K562 (cell line): ENCODE measurements at regions not wholly inside any gene's neighbourhood (a gene's known extent, or its start where the extent isn't known, plus 50 kb on each side); places are given as distances from the start of the nearest gene placed in this dataset.
A peak's percentile ranks its signal among the peaks of the same experiment; 100 is the strongest.

Source experiments
- ATAC-seq: fragments of 200-7000 bp; cut with Tn5 transposase; 3 replicates; pipeline ENCODE4 v1.9.1; 2020; ENCODE audit warnings: moderate library complexity
- BruUV-seq: library from RNA; stranded (reverse); fragments of 400-500 nt; replicated peaks from 2 replicates; lab custom pipeline; 2021; lab: Mats Ljungman, UMichigan
- CTCF ChIA-PET: fragments of 300-600 bp; formaldehyde crosslinking; extraction: SDS; loops from one replicate; lab custom pipeline; 2021; ENCODE audit warnings: low intra/inter-chr PET ratio; lab: Yijun Ruan, JAX
- POLR2A ChIA-PET: fragments of 300-600, 350-650 bp; sonication (Branson Sonifier 250); formaldehyde crosslinking; extraction: SDS; loops from one replicate; lab custom pipeline; 2021; ENCODE audit warnings: antibody characterized with exemption, inconsistent platforms; lab: Yijun Ruan, JAX
- DNase-seq, 4 experiments: peaks; one replicate each; pipeline versions ENCODE4 v3.0.0 to v3.0.0-alpha.2; 2011 to 2018; ENCODE audit warnings: low spot score in 3 of 4, mixed read lengths in 3 of 4; ENCODE audit errors: extremely low read depth in 1 of 4
- FAIRE-seq: peaks from 2 replicates; lab custom pipeline; 2011; peaks lifted over from hg19 to GRCh38; lab: Jason Lieb, UNC
- H2AFZ ChIP-seq: 2 replicates; pipeline ENCODE4 v1.6.0; 2011; ENCODE audit warnings: low read depth, low read length, control low read depth, inconsistent platforms
- H3K27ac ChIP-seq: fragments of 200-600 bp; 3 replicates; pipeline ENCODE4 v1.8.0; 2011; ENCODE audit warnings: low read depth, mild to moderate bottlenecking, control low read depth, inconsistent platforms, low read length, moderate library complexity, mixed read lengths; ENCODE audit errors: extremely low read depth
- H3K27me3 ChIP-seq, 2 experiments: fragments of 300-600 bp in 1 of 2; 2 replicates in 1 of 2; 3 replicates in 1 of 2; pipeline versions ENCODE4 v1.6.0 to v1.8.0; 2011; ENCODE audit warnings: inconsistent platforms in 2 of 2, low read length in 2 of 2, mild to moderate bottlenecking in 1 of 2, mixed read lengths in 1 of 2, moderate library complexity in 1 of 2; ENCODE audit not compliant: control insufficient read depth in 2 of 2, insufficient read depth in 2 of 2
- H3K36me3 ChIP-seq: fragments of 300-600 bp; 3 replicates; pipeline ENCODE4 v1.8.0; 2011; ENCODE audit warnings: mild to moderate bottlenecking, low read length, inconsistent platforms; ENCODE audit not compliant: control insufficient read depth, insufficient read depth
- H3K4me1 ChIP-seq, 2 experiments: fragments of 200-600 bp in 1 of 2; replicated peaks in 1 of 2; 2 replicates in 1 of 2; 3 replicates in 1 of 2; pipeline versions ENCODE4 v1.5.1 to v1.8.0; 2011; ENCODE audit warnings: inconsistent platforms in 2 of 2, low read length in 2 of 2, mild to moderate bottlenecking in 1 of 2, mixed read lengths in 1 of 2, moderate library complexity in 1 of 2; ENCODE audit not compliant: control insufficient read depth in 2 of 2, insufficient read depth in 2 of 2
- H3K4me2 ChIP-seq: 2 replicates; pipeline ENCODE4 v1.6.1; 2011; ENCODE audit warnings: low read length, control low read depth, inconsistent platforms, mixed read lengths; ENCODE audit not compliant: insufficient read depth
- H3K4me3 ChIP-seq: fragments of 200-600 bp; sonication (generic), shearing (Covaris generic); 2 replicates; pipeline ENCODE4 v1.5.1; 2016; ENCODE audit warnings: control low read depth, inconsistent platforms
- H3K79me2 ChIP-seq: fragments of 200-600 bp; 3 replicates; pipeline ENCODE4 v1.8.0; 2011; ENCODE audit warnings: low read length, inconsistent platforms; ENCODE audit not compliant: control insufficient read depth, insufficient read depth
- H3K9ac ChIP-seq, 2 experiments: 2 replicates each; pipeline versions ENCODE4 v1.6.0 to v1.6.1; 2011; ENCODE audit warnings: low read depth in 2 of 2, low read length in 2 of 2, control low read depth in 1 of 2, inconsistent platforms in 1 of 2, mild to moderate bottlenecking in 1 of 2, mixed read lengths in 1 of 2; ENCODE audit not compliant: insufficient read depth in 1 of 2
- H3K9me1 ChIP-seq: one replicate; pipeline ENCODE4 v1.6.0; 2011; ENCODE audit warnings: inconsistent platforms, mild to moderate bottlenecking, low read length, moderate library complexity; ENCODE audit not compliant: control insufficient read depth, insufficient read depth
- H3K9me3 ChIP-seq: replicated peaks from 2 replicates; pipeline ENCODE4 v1.5.1; 2011; ENCODE audit warnings: low read depth, low read length, inconsistent platforms; ENCODE audit not compliant: control insufficient read depth, insufficient read depth
- H4K20me1 ChIP-seq: replicated peaks from 2 replicates; pipeline ENCODE4 v1.6.1; 2011; ENCODE audit warnings: low read length, inconsistent platforms, mixed read lengths; ENCODE audit not compliant: control insufficient read depth, insufficient read depth
- ATF1 ChIP-seq, 2 experiments: fragments of 450-650 bp in 1 of 2; IDR thresholded peaks; 2 replicates each; pipeline ENCODE4 v1.6.1; 2016; ENCODE audit warnings: missing compliant biosample characterization in 1 of 2, missing genetic modification characterization in 1 of 2
- CREM ChIP-seq: IDR thresholded peaks from 2 replicates; pipeline ENCODE4 v1.6.1; 2014; ENCODE audit warnings: antibody characterized with exemption, low read depth
- KLF13 ChIP-seq: fragments of 450-650 bp; IDR thresholded peaks from 2 replicates; pipeline ENCODE4 v1.6.1; 2016; ENCODE audit warnings: missing genetic modification characterization, low read depth, mild to moderate bottlenecking, missing compliant biosample characterization, moderate library complexity, borderline replicate concordance
- TFAM ChIP-seq: fragments of 250-450 bp; sonication (Bioruptor Pico); conservative IDR thresholded peaks from 2 replicates; pipeline ENCODE4 v1.5.0; 2021; ENCODE audit warnings: mild to moderate bottlenecking, moderate library complexity
- ZNF212 ChIP-seq: fragments of 450-650 bp; formaldehyde crosslinking; IDR thresholded peaks from 2 replicates; pipeline ENCODE4 v1.4.0; 2020; ENCODE audit warnings: mild to moderate bottlenecking
- WGBS: fragments of 100-300 bp; shearing (Covaris generic); methylation state at CpG from one replicate; pipeline ENCODE4 v1.1.6; 2016; ENCODE audit warnings: low coverage, mixed read lengths; ENCODE audit not compliant: insufficient coverage; ENCODE audit errors: missing lambda C conversion rate; 5-methylcytosine and 5-hydroxymethylcytosine counted together
- in situ Hi-C: fragments of 300-500 bp; cut with MboI; formaldehyde crosslinking; loops from 4 replicates; pipeline ENCODE4 v1.15.0; 2018; ENCODE audit warnings: inconsistent platforms, mixed read lengths
- intact Hi-C: fragments of 100-400 bp; cut with micrococcal nuclease; formaldehyde crosslinking; loops from 2 replicates; pipeline ENCODE4 v1.14.2; 2022
- TF ChIP-seq, protein P1 (sequence below), 2 experiments: fragments of 450-650 bp in 1 of 2; sonication (generic) in 1 of 2; formaldehyde crosslinking in 1 of 2; IDR thresholded peaks in 1 of 2; conservative IDR thresholded peaks in 1 of 2; 2 replicates each; pipeline versions ENCODE4 v1.6.1 to v1.8.1; 2016 to 2023; ENCODE audit warnings: mild to moderate bottlenecking in 2 of 2, moderate library complexity in 2 of 2, inconsistent platforms in 1 of 2, missing genetic modification reagents in 1 of 2

DNA sequence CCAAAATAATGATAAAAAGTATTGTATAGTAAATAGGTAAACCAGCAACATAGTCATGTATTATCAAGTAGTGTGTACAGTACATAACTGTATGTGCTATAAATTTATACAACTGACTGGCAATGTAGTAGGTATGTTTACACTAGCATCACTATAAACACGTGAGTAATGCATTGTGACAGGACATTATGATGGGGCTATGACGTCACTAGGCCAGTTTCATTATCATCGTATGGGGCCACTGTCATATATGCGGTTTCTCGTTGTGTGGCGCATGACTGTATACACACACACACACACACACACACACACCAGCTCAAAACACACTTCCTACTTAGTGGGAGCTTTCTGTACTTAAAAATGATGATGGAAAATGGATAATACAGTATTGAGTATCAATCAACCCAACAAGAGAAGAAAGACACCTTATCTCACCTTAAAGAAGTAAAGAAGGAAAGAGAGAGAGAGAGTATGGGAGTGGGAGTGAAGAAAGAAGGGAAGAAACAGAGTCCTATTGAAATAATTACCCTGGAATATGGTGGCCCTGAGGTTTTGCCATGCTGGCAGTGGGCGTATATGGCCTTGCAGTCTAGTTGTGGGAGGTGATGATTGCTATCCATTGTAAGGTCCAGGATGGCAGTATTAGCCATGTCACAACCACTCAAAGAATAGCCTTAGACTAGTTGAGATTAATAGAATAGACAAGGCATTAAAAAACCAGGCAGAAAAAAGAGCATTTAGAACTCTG, 186.4 kb upstream of the ZNF521 start:
- no peaks in the 10 kb centered on the region for H3K27me3 ChIP-seq
- H3K27ac ChIP-seq: no peak overlapping the region
- no peak overlapping the region for H3K4me2 ChIP-seq
- H3K9ac ChIP-seq: no peak overlapping the region
- ChIA-PET CTCF (no interaction called here), POLR2A (no interaction called here)
- intact Hi-C loops (no loop called here), in situ Hi-C loops (no loop called here)
- H3K36me3 ChIP-seq: no peaks in the 10 kb centered on the region
- H3K9me1 ChIP-seq: no peaks in the 10 kb centered on the region
- DNase-seq (no peak), ATAC-seq (no peak), FAIRE-seq (no peak)
- 7% methylated on average over 7 of the region's 7 CpGs for WGBS
- no TSS peak for BruUV-seq
- TF ChIP-seq TFAM (CRISPR knock-in tag) (no peak), CREM (peak; percentile 29; the same call in 1 of the 2 replicates), KLF13 (tag) (no peak), ATF1 (CRISPR knock-in tag; IDR thresholded peaks at IDR 0.05) (no peak), ATF1 (tag; IDR thresholded peaks at IDR 0.05) (peak; percentile 84), ZNF212 (CRISPR knock-in tag) (no peak)
- TF ChIP-seq, protein P1, sequence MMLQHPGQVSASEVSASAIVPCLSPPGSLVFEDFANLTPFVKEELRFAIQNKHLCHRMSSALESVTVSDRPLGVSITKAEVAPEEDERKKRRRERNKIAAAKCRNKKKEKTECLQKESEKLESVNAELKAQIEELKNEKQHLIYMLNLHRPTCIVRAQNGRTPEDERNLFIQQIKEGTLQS (IDR thresholded peaks at IDR 0.05): peak; percentile 30; the same call in 1 of the 2 replicates
- TF ChIP-seq, protein P1 (CRISPR knock-in tag; conservative IDR thresholded peaks at IDR 0.05): no peak
- H3K9me3 ChIP-seq: no peaks in the 10 kb centered on the region
- H3K4me3 ChIP-seq: no peak overlapping the region
- H3K79me2 ChIP-seq: no peaks in the 10 kb centered on the region
- no peak overlapping the region for H2AFZ ChIP-seq
- no peaks in the 10 kb centered on the region for H3K4me1 ChIP-seq
- no peaks in the 10 kb centered on the region for H4K20me1 ChIP-seq
